ENCODE measurements at regions not wholly inside any gene's neighbourhood (a gene's known extent, or its start where the extent isn't known, plus 50 kb on each side); places are given as distances from the start of the nearest gene placed in this dataset.

GRCh38 chr22:48905206-48905975 lies 922.3 kb downstream of the BRD1 start:
- CTCF ChIA-PET, result no interaction called here

More at GRCh38 chr22:48905206-48905975, 922.3 kb downstream of the BRD1 start:
- Histone ChIP-seq H2BK20ac (ENCODE audit: low read depth, low read length) (no peak overlapping the region), H3K4me2 (ENCODE audit: low read depth, low read length) (no peak overlapping the region), H3K27me3 (ENCODE audit: control insufficient read depth, insufficient read depth, low read length) (no peaks in the 10 kb centered on the region), H3K9ac (ENCODE audit: low read depth, low read length) (no peak overlapping the region), H4K5ac (ENCODE audit: low read depth, low read length) (no peak overlapping the region), H3K18ac (ENCODE audit: low read depth, low read length) (no peak overlapping the region), H4K8ac (ENCODE audit: low read depth in 2 of 2, low read length in 2 of 2) (no peak overlapping the region), H3K9me1 (ENCODE audit: insufficient read depth, low read length) (no peaks in the 10 kb centered on the region), H4K91ac (ENCODE audit: insufficient read depth, low read depth, low read length) (no peak overlapping the region), H2BK5ac (ENCODE audit: low read depth, low read length, poor library complexity, severe bottlenecking) (no peak overlapping the region), H3K4me1 (ENCODE audit: control insufficient read depth, insufficient read depth, low read length) (no peaks in the 10 kb centered on the region), H2AFZ (replicated peaks; ENCODE audit: low read length, poor library complexity) (no peak overlapping the region), H3K27ac (ENCODE audit: insufficient read depth, low read length) (no peak overlapping the region), H2AK5ac (ENCODE audit: low read depth, low read length) (no peak overlapping the region), H2AK9ac (replicated peaks; ENCODE audit: low read depth, low read length, poor library complexity) (no peak overlapping the region), H3K23ac (ENCODE audit: low read depth, low read length) (no peak overlapping the region), H3K9me3 (ENCODE audit: control insufficient read depth, insufficient read depth, low read length) (peaks cover 37% of the 10 kb centered on the region), H3K4ac (ENCODE audit: low read depth, low read length) (no peak overlapping the region), H2BK15ac (ENCODE audit: low read depth, low read length) (no peak overlapping the region), H3K36me3 (ENCODE audit: control insufficient read depth, insufficient read depth, low read length) (no peaks in the 10 kb centered on the region), H3K14ac (replicated peaks; ENCODE audit: low read depth, low read length) (no peak overlapping the region), H3K4me3 (ENCODE audit: insufficient read depth, low read depth, low read length) (no peak overlapping the region), H3K79me1 (ENCODE audit: low read depth in 1 of 2, low read length in 2 of 2) (no peaks in the 10 kb centered on the region), H2BK120ac (ENCODE audit: low read depth, low read length) (no peak overlapping the region), H4K20me1 (ENCODE audit: insufficient read depth, low read length) (no peaks in the 10 kb centered on the region), H3K56ac (ENCODE audit: extremely low read depth, insufficient read depth, low read length) (no peak overlapping the region)
- POLR2A ChIA-PET (ENCODE audit: unreplicated experiment), result no interaction called here
- ATAC-seq (ENCODE audit: low read depth) (no peak), DNase-seq (no peak)
- intact Hi-C loops (cut with micrococcal nuclease), result no loop called here
- 20% methylated on average over 1 of the region's 17 CpGs; no CpG with 5 or more reads in 1 of the 2 experiments for WGBS, 2 experiments (ENCODE audit: extremely low coverage in 2 of 2, insufficient read length in 1 of 2)
- TF ChIP-seq FOS (IDR thresholded peaks at IDR 0.05; ENCODE audit: low read depth, low read length) (no peak), CHD1 (IDR thresholded peaks at IDR 0.05; ENCODE audit: low read depth, low read length) (no peak), RAD21 (IDR thresholded peaks at IDR 0.05; ENCODE audit: low read length) (no peak), CTCF (conservative IDR thresholded peaks at IDR 0.05; ENCODE audit: low read depth, low read length) (no peak), ELK1 (IDR thresholded peaks at IDR 0.05; ENCODE audit: borderline replicate concordance, low read depth, low read length) (no peak), MAFK (IDR thresholded peaks at IDR 0.05; ENCODE audit: low read depth, low read length) (no peak), BHLHE40 (IDR thresholded peaks at IDR 0.05; ENCODE audit: low read depth, low read length) (no peak), MAZ (IDR thresholded peaks at IDR 0.05; ENCODE audit: borderline replicate concordance, low read depth, low read length) (no peak), CEBPB (IDR thresholded peaks at IDR 0.05; ENCODE audit: low read depth, low read length) (no peak), RCOR1 (IDR thresholded peaks at IDR 0.05; ENCODE audit: insufficient replicate concordance, low read length) (no peak), SMC3 (IDR thresholded peaks at IDR 0.05; ENCODE audit: low read depth, low read length) (no peak), RFX5 (IDR thresholded peaks at IDR 0.05; ENCODE audit: low read depth, low read length) (no peak)
- no TSS peak for BruUV-seq (replicated peaks)
- dilution Hi-C loops (cut with HindIII; ENCODE audit: low sequenced_read_pairs, unreplicated experiment), result no loop called here
- in situ Hi-C loops (cut with MboI; ENCODE audit: low sequenced_read_pairs), result no loop called here

Measured in IMR-90 (cell line).